SK-N-SH treated with all-trans-retinoic acid at 6 μM for 48 hours (cell line): ENCODE measurements at regions not wholly inside any gene's neighbourhood (a gene's known extent, or its start where the extent isn't known, plus 50 kb on each side); places are given as distances from the start of the nearest gene placed in this dataset.

Source experiments
- ATAC-seq: fragments of 200-7000 bp; cut with Tn5 transposase; 3 replicates; pipeline ENCODE4 v1.9.1; 2020; ENCODE audit warnings: mild to moderate bottlenecking, moderate library complexity
- ARNTL ChIP-seq: fragments of 450-650 bp; formaldehyde crosslinking; IDR thresholded peaks from 2 replicates; pipeline ENCODE4 v1.5.0; 2020; ENCODE audit warnings: low read depth, mild to moderate bottlenecking, moderate library complexity, borderline replicate concordance
- BACH2 ChIP-seq: fragments of 250-450 bp; sonication (Bioruptor Pico); IDR thresholded peaks from 2 replicates; pipeline ENCODE4 v1.9.0; 2021; ENCODE audit warnings: mild to moderate bottlenecking, borderline replicate concordance
- CREB5 ChIP-seq: fragments of 250-450 bp; sonication (Bioruptor Pico); IDR thresholded peaks from 2 replicates; pipeline ENCODE4 v1.5.1; 2020; ENCODE audit warnings: low read depth, mild to moderate bottlenecking, moderate library complexity
- CSDC2 ChIP-seq: fragments of 250-450 bp; sonication (Bioruptor Pico); IDR thresholded peaks from 2 replicates; pipeline ENCODE4 v1.5.0; 2020; ENCODE audit warnings: mild to moderate bottlenecking, moderate library complexity
- ESRRG ChIP-seq: fragments of 250-450 bp; sonication (Bioruptor Pico); IDR thresholded peaks from 2 replicates; pipeline ENCODE4 v1.6.1; 2021; ENCODE audit warnings: mild to moderate bottlenecking
- GLIS3 ChIP-seq: fragments of 250-450 bp; sonication (Bioruptor Pico); IDR thresholded peaks from 2 replicates; pipeline ENCODE4 v1.5.0; 2020; ENCODE audit warnings: mild to moderate bottlenecking, moderate library complexity
- OSR1 ChIP-seq: fragments of 250-450 bp; sonication (Bioruptor Pico); IDR thresholded peaks from 2 replicates; pipeline ENCODE4 v1.8.0; 2022; ENCODE audit warnings: moderate library complexity, mild to moderate bottlenecking, inconsistent platforms
- PATZ1 ChIP-seq: fragments of 250-450 bp; sonication (Bioruptor Pico); IDR thresholded peaks from 2 replicates; pipeline ENCODE4 v1.8.0; 2020; ENCODE audit warnings: mild to moderate bottlenecking, moderate library complexity, borderline replicate concordance
- POU6F1 ChIP-seq: fragments of 250-450 bp; sonication (Bioruptor Pico); IDR thresholded peaks from 2 replicates; pipeline ENCODE4 v1.8.0; 2021; ENCODE audit warnings: low read depth, mild to moderate bottlenecking, moderate library complexity, borderline replicate concordance
- PPARA ChIP-seq: fragments of 250-450 bp; sonication (Bioruptor Pico); IDR thresholded peaks from 2 replicates; pipeline ENCODE4 v1.5.0; 2020; ENCODE audit warnings: mild to moderate bottlenecking, borderline replicate concordance
- RARB ChIP-seq: fragments of 250-450 bp; sonication (Bioruptor Pico); IDR thresholded peaks from 2 replicates; pipeline ENCODE4 v1.8.0; 2021; ENCODE audit warnings: mild to moderate bottlenecking, moderate library complexity
- SNAI2 ChIP-seq: fragments of 250-450 bp; sonication (Bioruptor Pico); IDR thresholded peaks from 2 replicates; pipeline ENCODE4 v1.5.0; 2020; ENCODE audit warnings: mild to moderate bottlenecking, moderate library complexity
- TCF4 ChIP-seq: fragments of 250-450 bp; sonication (Bioruptor Pico); IDR thresholded peaks from 2 replicates; pipeline ENCODE4 v1.8.0; 2021; ENCODE audit warnings: mild to moderate bottlenecking, moderate library complexity, borderline replicate concordance
- TOX ChIP-seq: fragments of 250-450 bp; sonication (Bioruptor Pico); IDR thresholded peaks from 2 replicates; pipeline ENCODE4 v1.8.0; 2021; ENCODE audit warnings: mild to moderate bottlenecking, moderate library complexity, borderline replicate concordance
- TSHZ2 ChIP-seq: fragments of 250-450 bp; sonication (Bioruptor Pico); IDR thresholded peaks from 2 replicates; pipeline ENCODE4 v1.5.0; 2020; ENCODE audit warnings: mild to moderate bottlenecking, moderate library complexity
- ZC3H10 ChIP-seq: fragments of 250-450 bp; sonication (Bioruptor Pico); IDR thresholded peaks from 2 replicates; pipeline ENCODE4 v1.5.1; 2021; ENCODE audit warnings: mild to moderate bottlenecking, moderate library complexity
- ZFP3 ChIP-seq: fragments of 250-450 bp; sonication (Bioruptor Pico); IDR thresholded peaks from 2 replicates; pipeline ENCODE4 v1.5.0; 2020; ENCODE audit warnings: mild to moderate bottlenecking, moderate library complexity
- ZFP30 ChIP-seq: fragments of 450-650 bp; formaldehyde crosslinking; IDR thresholded peaks from 2 replicates; pipeline ENCODE4 v1.5.0; 2022; ENCODE audit warnings: mild to moderate bottlenecking, moderate library complexity
- ZNF565 ChIP-seq: fragments of 450-650 bp; formaldehyde crosslinking; conservative IDR thresholded peaks from 2 replicates; pipeline ENCODE4 v1.5.0; 2020; ENCODE audit warnings: low read depth, mild to moderate bottlenecking, moderate library complexity
- ZNF70 ChIP-seq: fragments of 450-650 bp; formaldehyde crosslinking; IDR thresholded peaks from 2 replicates; pipeline ENCODE4 v1.5.0; 2020; ENCODE audit warnings: mild to moderate bottlenecking, moderate library complexity
- ZNF8 ChIP-seq: fragments of 450-650 bp; formaldehyde crosslinking; IDR thresholded peaks from 2 replicates; pipeline ENCODE4 v1.5.0; 2020; ENCODE audit warnings: mild to moderate bottlenecking, moderate library complexity

GRCh38 chr17:74041869-74042640, 161.4 kb upstream of the RPL38 start (continued):
- no peak for TF ChIP-seq TSHZ2
- no peak for TF ChIP-seq SNAI2 (CRISPR knock-in tag)
- no peak for TF ChIP-seq ZNF8 (CRISPR knock-in tag)
- TF ChIP-seq GLIS3: no peak

GRCh38 chr17:74042744-74043486, 160.6 kb upstream of the RPL38 start:
- no peak for ATAC-seq

GRCh38 chr17:74043976-74044375, 159.5 kb upstream of the RPL38 start:
- TF ChIP-seq ESRRG (no peak), SNAI2 (CRISPR knock-in tag) (no peak), ZC3H10 (CRISPR knock-in tag) (no peak), ZNF565 (no peak), ZNF70 (CRISPR knock-in tag) (no peak), PATZ1 (CRISPR knock-in tag) (no peak), BACH2 (CRISPR knock-in tag) (no peak), ARNTL (CRISPR knock-in tag) (no peak), PPARA (CRISPR knock-in tag) (no peak), CREB5 (CRISPR knock-in tag) (no peak), TSHZ2 (no peak), RARB (CRISPR knock-in tag) (no peak), OSR1 (CRISPR knock-in tag) (no peak), TCF4 (CRISPR knock-in tag) (no peak), ZNF8 (CRISPR knock-in tag) (no peak)

More at GRCh38 chr17:74042744-74043486, 160.6 kb upstream of the RPL38 start:
- TF ChIP-seq ZC3H10 (CRISPR knock-in tag) (no peak), ZNF565 (no peak), POU6F1 (no peak), ZFP3 (no peak), TOX (no peak), ZFP30 (CRISPR knock-in tag) (no peak), BACH2 (CRISPR knock-in tag) (no peak), CSDC2 (no peak)

More at GRCh38 chr17:74043976-74044375, 159.5 kb upstream of the RPL38 start:
- no peak for ATAC-seq
